Panc1 (cell line): ENCODE measurements at regions not wholly inside any gene's neighbourhood (a gene's known extent, or its start where the extent isn't known, plus 50 kb on each side); places are given as distances from the start of the nearest gene placed in this dataset.

Experiments used
- CTCF ChIP-seq: fragments of 450-650 bp; IDR thresholded peaks from 2 replicates; pipeline ENCODE4 v1.5.1; 2017; ENCODE audit warnings: mild to moderate bottlenecking
- TCF7L2 ChIP-seq: IDR thresholded peaks from 2 replicates; pipeline ENCODE4 v1.6.1; 2011; ENCODE audit warnings: mild to moderate bottlenecking, low read depth, low read length, inconsistent platforms

DNA sequence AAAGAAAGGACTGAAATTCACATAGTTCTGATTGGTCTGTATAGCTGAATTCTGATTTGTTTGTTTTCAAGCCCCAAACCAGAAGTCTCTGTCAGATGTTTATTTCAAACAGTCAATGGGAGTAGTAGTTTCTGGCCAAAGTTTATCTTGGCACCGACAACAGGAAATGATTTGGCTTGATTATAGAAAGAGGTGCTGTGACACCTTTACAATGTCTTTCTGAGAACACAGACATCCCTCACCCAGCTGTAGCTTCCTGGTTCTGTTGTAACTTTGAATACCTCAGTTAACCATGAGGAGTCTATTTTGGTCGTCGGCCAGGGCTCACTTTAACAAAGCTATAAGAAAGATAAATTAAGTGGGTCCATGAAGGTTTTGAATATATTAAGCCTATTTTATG, 545.0 kb upstream of the ZNF804A start:
- TF ChIP-seq CTCF (no peak), TCF7L2 (no peak)
